ENCODE measurements at regions not wholly inside any gene's neighbourhood (a gene's known extent, or its start where the extent isn't known, plus 50 kb on each side); places are given as distances from the start of the nearest gene placed in this dataset.

DNA sequence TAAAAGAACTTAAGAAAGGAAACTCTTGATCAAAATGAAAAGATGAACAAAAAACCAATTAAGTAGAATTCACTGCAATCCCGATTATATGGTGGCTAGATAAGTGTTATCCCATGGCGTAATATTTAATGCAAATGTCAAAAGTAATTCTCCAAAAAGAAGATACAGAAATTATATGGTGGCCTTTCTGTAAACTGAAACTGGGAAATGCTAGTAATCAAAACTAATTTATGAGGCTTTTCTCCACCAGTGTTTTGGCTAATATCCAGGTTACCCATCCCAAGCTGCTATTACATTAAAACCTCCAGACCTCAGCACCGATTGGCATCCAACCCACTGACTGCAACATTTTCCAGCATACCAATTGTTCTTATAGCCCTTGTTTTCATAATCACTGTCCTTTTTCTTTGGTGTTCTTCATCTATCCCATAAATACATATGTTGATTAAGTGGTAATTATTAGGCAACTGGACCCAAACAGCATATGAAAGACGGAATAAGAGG is 77.2 kb upstream of the TNRC6A start:
- Mint-ChIP-seq H3K27me3 (ENCODE audit: insufficient read depth, low read depth, poor library complexity) (peaks cover 3% of the 10 kb centered on the region), H3K9me3 (no peaks in the 10 kb centered on the region), H3K36me3 (ENCODE audit: low read depth) (no peaks in the 10 kb centered on the region), H3K4me3 (no peak overlapping the region), H3K27ac (no peak overlapping the region), H3K4me1 (peaks cover 5% of the 10 kb centered on the region; the same call in 2 of the 3 replicates)
- Histone ChIP-seq H3K4me2 (0 out of 2 replicates have a peak overlapping the region, but pooled peaks have one; percentile 13), H3K4me1 (ENCODE audit: insufficient read depth) (peaks cover 11% of the 10 kb centered on the region; the same call in 1 of the 2 replicates), H3F3A (replicated peaks; ENCODE audit: low read depth) (no peaks in the 10 kb centered on the region), H3K9me2 (ENCODE audit: insufficient read depth) (no peaks in the 10 kb centered on the region), H3K27me3 (ENCODE audit: insufficient read depth) (no peaks in the 10 kb centered on the region), H3K4me3 (no peak overlapping the region), H3K36me3 (ENCODE audit: insufficient read depth) (no peaks in the 10 kb centered on the region), H3K79me2 (replicated peaks; ENCODE audit: insufficient read depth) (no peaks in the 10 kb centered on the region), H3K27ac (ENCODE audit: low read depth) (no peak overlapping the region), H2AFZ (peak overlapping the region; percentile 10; the same call in 1 of the 2 replicates), H4K20me1 (replicated peaks; ENCODE audit: insufficient read depth) (no peaks in the 10 kb centered on the region)
- DNase-seq (ENCODE audit: low spot score), result no peak
- TF ChIP-seq NANOG (IDR thresholded peaks at IDR 0.05; ENCODE audit: borderline replicate concordance) (no peak), STAT1 (IDR thresholded peaks at IDR 0.05; ENCODE audit: unreplicated experiment) (no peak), EZH2phosphoT487 (IDR thresholded peaks at IDR 0.05; ENCODE audit: unreplicated experiment) (no peak), POLR2AphosphoS5 (IDR thresholded peaks at IDR 0.05; ENCODE audit: low read depth) (no peak), CREB1 (CRISPR knock-in tag; IDR thresholded peaks at IDR 0.05; ENCODE audit: low read depth) (no peak), ZNF462 (CRISPR knock-in tag; IDR thresholded peaks at IDR 0.05) (no peak), JUNB (IDR thresholded peaks at IDR 0.05; ENCODE audit: unreplicated experiment) (no peak), EZH2 (IDR thresholded peaks at IDR 0.05; ENCODE audit: low read depth, unreplicated experiment) (no peak), REST (IDR thresholded peaks at IDR 0.05; ENCODE audit: unreplicated experiment) (no peak), ZNF331 (CRISPR knock-in tag; IDR thresholded peaks at IDR 0.05; ENCODE audit: low read depth) (no peak), ZNF114 (CRISPR knock-in tag; IDR thresholded peaks at IDR 0.05) (no peak)
- TF ChIP-seq, protein P1, sequence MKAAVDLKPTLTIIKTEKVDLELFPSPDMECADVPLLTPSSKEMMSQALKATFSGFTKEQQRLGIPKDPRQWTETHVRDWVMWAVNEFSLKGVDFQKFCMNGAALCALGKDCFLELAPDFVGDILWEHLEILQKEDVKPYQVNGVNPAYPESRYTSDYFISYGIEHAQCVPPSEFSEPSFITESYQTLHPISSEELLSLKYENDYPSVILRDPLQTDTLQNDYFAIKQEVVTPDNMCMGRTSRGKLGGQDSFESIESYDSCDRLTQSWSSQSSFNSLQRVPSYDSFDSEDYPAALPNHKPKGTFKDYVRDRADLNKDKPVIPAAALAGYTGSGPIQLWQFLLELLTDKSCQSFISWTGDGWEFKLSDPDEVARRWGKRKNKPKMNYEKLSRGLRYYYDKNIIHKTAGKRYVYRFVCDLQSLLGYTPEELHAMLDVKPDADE (IDR thresholded peaks at IDR 0.05), result no peak
- TF ChIP-seq, protein P2, sequence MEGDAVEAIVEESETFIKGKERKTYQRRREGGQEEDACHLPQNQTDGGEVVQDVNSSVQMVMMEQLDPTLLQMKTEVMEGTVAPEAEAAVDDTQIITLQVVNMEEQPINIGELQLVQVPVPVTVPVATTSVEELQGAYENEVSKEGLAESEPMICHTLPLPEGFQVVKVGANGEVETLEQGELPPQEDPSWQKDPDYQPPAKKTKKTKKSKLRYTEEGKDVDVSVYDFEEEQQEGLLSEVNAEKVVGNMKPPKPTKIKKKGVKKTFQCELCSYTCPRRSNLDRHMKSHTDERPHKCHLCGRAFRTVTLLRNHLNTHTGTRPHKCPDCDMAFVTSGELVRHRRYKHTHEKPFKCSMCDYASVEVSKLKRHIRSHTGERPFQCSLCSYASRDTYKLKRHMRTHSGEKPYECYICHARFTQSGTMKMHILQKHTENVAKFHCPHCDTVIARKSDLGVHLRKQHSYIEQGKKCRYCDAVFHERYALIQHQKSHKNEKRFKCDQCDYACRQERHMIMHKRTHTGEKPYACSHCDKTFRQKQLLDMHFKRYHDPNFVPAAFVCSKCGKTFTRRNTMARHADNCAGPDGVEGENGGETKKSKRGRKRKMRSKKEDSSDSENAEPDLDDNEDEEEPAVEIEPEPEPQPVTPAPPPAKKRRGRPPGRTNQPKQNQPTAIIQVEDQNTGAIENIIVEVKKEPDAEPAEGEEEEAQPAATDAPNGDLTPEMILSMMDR (conservative IDR thresholded peaks at IDR 0.05; ENCODE audit: low read depth in 2 of 2), result no peak
- no peak for ATAC-seq
